ENCODE measurements at regions not wholly inside any gene's neighbourhood (a gene's known extent, or its start where the extent isn't known, plus 50 kb on each side); places are given as distances from the start of the nearest gene placed in this dataset.

DNA sequence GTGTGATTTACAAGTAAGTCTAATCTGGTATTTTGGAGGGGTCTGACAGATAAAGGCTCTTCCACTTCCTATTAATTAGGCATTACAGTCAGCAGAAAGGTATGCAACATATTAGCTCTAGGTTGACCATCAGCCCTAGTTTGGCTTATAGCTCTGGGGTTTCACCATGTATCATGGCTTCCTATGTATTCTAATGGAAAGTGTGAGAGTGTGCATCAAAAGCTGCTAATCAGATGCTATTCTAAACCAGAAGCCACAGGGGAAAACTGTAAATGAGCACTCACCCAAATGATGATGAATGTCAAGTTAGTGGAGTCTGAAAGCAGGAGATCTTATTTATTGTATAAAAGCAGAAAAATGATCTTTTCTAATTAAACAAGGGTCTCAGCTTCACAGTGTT lies 149.2 kb upstream of the MITF start:
- H3K9ac ChIP-seq (ENCODE audit: low read length): no peak overlapping the region
- H3K9me3 ChIP-seq (ENCODE audit: low read length): no peaks in the 10 kb centered on the region
- TF ChIP-seq, protein P1, sequence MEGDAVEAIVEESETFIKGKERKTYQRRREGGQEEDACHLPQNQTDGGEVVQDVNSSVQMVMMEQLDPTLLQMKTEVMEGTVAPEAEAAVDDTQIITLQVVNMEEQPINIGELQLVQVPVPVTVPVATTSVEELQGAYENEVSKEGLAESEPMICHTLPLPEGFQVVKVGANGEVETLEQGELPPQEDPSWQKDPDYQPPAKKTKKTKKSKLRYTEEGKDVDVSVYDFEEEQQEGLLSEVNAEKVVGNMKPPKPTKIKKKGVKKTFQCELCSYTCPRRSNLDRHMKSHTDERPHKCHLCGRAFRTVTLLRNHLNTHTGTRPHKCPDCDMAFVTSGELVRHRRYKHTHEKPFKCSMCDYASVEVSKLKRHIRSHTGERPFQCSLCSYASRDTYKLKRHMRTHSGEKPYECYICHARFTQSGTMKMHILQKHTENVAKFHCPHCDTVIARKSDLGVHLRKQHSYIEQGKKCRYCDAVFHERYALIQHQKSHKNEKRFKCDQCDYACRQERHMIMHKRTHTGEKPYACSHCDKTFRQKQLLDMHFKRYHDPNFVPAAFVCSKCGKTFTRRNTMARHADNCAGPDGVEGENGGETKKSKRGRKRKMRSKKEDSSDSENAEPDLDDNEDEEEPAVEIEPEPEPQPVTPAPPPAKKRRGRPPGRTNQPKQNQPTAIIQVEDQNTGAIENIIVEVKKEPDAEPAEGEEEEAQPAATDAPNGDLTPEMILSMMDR (IDR thresholded peaks at IDR 0.05; ENCODE audit: poor library complexity, severe bottlenecking): no peak
- TF ChIP-seq TAF1 (IDR thresholded peaks at IDR 0.05; ENCODE audit: low read depth): no peak
- no peaks in the 10 kb centered on the region for H3F3A ChIP-seq (ENCODE audit: insufficient read depth, low read length, poor library complexity, severe bottlenecking)
- H3K4me2 ChIP-seq (ENCODE audit: low read length): no peak overlapping the region
- no peak overlapping the region for H3K27ac ChIP-seq (ENCODE audit: low read length)
- no peaks in the 10 kb centered on the region for H4K20me1 ChIP-seq (ENCODE audit: insufficient read depth)
- H2AFZ ChIP-seq (ENCODE audit: low read depth, low read length): no peak overlapping the region
- H3K79me2 ChIP-seq (replicated peaks; ENCODE audit: insufficient read depth, low read length): no peaks in the 10 kb centered on the region
- H3K27me3 ChIP-seq (ENCODE audit: insufficient read depth, low read depth, low read length): no peaks in the 10 kb centered on the region
- no peak overlapping the region for H3K4me3 ChIP-seq (ENCODE audit: low read length)
- H3K9me2 ChIP-seq (ENCODE audit: insufficient read depth, low read length): no peaks in the 10 kb centered on the region
- H3K36me3 ChIP-seq (ENCODE audit: insufficient read depth, low read length): no peaks in the 10 kb centered on the region

DNA sequence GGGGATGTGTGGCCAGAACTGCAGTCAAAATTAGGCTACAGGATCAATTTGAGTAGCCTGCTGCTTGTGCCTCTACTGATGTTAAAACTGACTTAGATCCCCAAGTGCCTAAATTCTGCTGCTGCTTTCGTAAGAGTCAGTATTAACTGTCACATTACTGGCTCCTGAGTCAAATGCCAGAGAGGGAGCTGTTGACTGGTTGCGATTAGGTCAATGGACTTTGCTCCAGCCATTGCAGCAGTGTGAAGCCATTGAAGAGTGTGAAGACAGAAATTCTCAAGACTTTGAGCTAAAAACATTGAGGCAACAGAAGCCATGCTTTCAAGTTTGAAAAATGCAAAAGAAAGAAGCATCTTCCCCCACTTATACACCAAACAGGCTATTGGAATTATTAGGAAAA lies 151.1 kb upstream of the MITF start:
- Histone ChIP-seq H3K27ac (ENCODE audit: low read length) (no peak overlapping the region), H3K27me3 (ENCODE audit: insufficient read depth, low read depth, low read length) (no peaks in the 10 kb centered on the region), H3K4me2 (ENCODE audit: low read length) (no peak overlapping the region), H2AFZ (ENCODE audit: low read depth, low read length) (no peak overlapping the region), H4K20me1 (ENCODE audit: insufficient read depth) (no peaks in the 10 kb centered on the region), H3K9me2 (ENCODE audit: insufficient read depth, low read length) (no peaks in the 10 kb centered on the region), H3K79me2 (replicated peaks; ENCODE audit: insufficient read depth, low read length) (no peaks in the 10 kb centered on the region), H3K4me3 (ENCODE audit: low read length) (no peak overlapping the region), H3F3A (ENCODE audit: insufficient read depth, low read length, poor library complexity, severe bottlenecking) (no peaks in the 10 kb centered on the region), H3K9me3 (ENCODE audit: low read length) (no peaks in the 10 kb centered on the region), H3K36me3 (ENCODE audit: insufficient read depth, low read length) (no peaks in the 10 kb centered on the region), H3K9ac (ENCODE audit: low read length) (no peak overlapping the region)
- TF ChIP-seq TAF1 (IDR thresholded peaks at IDR 0.05; ENCODE audit: low read depth) (no peak), EZH2 (IDR thresholded peaks at IDR 0.05; ENCODE audit: borderline replicate concordance, insufficient read depth, low read length, poor library complexity, severe bottlenecking) (no peak), POLR2AphosphoS5 (IDR thresholded peaks at IDR 0.05) (no peak), EP300 (conservative IDR thresholded peaks at IDR 0.05; ENCODE audit: poor library complexity, severe bottlenecking) (no peak), MXI1 (conservative IDR thresholded peaks at IDR 0.05; ENCODE audit: poor library complexity, severe bottlenecking) (no peak), RAD21 (conservative IDR thresholded peaks at IDR 0.05) (no peak), SMC3 (conservative IDR thresholded peaks at IDR 0.05; ENCODE audit: poor library complexity) (no peak)
- TF ChIP-seq, protein P2, sequence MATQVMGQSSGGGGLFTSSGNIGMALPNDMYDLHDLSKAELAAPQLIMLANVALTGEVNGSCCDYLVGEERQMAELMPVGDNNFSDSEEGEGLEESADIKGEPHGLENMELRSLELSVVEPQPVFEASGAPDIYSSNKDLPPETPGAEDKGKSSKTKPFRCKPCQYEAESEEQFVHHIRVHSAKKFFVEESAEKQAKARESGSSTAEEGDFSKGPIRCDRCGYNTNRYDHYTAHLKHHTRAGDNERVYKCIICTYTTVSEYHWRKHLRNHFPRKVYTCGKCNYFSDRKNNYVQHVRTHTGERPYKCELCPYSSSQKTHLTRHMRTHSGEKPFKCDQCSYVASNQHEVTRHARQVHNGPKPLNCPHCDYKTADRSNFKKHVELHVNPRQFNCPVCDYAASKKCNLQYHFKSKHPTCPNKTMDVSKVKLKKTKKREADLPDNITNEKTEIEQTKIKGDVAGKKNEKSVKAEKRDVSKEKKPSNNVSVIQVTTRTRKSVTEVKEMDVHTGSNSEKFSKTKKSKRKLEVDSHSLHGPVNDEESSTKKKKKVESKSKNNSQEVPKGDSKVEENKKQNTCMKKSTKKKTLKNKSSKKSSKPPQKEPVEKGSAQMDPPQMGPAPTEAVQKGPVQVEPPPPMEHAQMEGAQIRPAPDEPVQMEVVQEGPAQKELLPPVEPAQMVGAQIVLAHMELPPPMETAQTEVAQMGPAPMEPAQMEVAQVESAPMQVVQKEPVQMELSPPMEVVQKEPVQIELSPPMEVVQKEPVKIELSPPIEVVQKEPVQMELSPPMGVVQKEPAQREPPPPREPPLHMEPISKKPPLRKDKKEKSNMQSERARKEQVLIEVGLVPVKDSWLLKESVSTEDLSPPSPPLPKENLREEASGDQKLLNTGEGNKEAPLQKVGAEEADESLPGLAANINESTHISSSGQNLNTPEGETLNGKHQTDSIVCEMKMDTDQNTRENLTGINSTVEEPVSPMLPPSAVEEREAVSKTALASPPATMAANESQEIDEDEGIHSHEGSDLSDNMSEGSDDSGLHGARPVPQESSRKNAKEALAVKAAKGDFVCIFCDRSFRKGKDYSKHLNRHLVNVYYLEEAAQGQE (IDR thresholded peaks at IDR 0.05; ENCODE audit: borderline replicate concordance): no peak
- TF ChIP-seq, protein P1 (IDR thresholded peaks at IDR 0.05; ENCODE audit: poor library complexity, severe bottlenecking): no peak

All from neural cell (in vitro differentiated cells).